ENCODE measurements at regions not wholly inside any gene's neighbourhood (a gene's known extent, or its start where the extent isn't known, plus 50 kb on each side); places are given as distances from the start of the nearest gene placed in this dataset.

DNA sequence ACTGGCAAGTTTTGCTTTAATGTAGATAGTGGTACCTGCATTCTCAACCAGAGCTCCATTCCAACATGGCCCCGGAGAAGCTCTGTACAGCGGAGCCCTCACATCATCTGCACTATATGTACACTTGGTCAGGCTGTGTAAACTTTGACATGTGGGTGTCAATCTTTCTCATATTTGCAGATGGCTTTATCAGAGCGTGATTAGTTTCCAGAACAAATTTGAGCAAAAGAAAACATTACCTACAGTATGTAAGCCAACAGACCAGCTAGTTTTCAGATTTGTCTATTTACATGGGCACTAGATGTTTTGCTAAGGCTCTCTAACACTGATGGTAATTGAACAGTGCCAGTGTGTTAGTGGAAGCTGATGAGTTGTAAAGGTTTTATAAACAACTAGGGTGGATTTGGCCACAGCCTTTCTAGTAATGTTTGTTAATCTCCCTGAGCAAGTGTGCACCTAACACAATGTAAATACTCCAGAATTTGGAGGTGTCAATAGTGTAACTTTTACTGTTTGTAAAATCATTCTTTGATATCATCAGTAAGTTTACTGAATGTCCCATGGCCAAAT lies 131.8 kb downstream of the FOXA2 start (continued):
- TF ChIP-seq, protein P1, sequence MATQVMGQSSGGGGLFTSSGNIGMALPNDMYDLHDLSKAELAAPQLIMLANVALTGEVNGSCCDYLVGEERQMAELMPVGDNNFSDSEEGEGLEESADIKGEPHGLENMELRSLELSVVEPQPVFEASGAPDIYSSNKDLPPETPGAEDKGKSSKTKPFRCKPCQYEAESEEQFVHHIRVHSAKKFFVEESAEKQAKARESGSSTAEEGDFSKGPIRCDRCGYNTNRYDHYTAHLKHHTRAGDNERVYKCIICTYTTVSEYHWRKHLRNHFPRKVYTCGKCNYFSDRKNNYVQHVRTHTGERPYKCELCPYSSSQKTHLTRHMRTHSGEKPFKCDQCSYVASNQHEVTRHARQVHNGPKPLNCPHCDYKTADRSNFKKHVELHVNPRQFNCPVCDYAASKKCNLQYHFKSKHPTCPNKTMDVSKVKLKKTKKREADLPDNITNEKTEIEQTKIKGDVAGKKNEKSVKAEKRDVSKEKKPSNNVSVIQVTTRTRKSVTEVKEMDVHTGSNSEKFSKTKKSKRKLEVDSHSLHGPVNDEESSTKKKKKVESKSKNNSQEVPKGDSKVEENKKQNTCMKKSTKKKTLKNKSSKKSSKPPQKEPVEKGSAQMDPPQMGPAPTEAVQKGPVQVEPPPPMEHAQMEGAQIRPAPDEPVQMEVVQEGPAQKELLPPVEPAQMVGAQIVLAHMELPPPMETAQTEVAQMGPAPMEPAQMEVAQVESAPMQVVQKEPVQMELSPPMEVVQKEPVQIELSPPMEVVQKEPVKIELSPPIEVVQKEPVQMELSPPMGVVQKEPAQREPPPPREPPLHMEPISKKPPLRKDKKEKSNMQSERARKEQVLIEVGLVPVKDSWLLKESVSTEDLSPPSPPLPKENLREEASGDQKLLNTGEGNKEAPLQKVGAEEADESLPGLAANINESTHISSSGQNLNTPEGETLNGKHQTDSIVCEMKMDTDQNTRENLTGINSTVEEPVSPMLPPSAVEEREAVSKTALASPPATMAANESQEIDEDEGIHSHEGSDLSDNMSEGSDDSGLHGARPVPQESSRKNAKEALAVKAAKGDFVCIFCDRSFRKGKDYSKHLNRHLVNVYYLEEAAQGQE (IDR thresholded peaks at IDR 0.05; ENCODE audit: borderline replicate concordance in 1 of 2, low read depth in 1 of 2, low read length in 2 of 2) = peak in 1 of 2 experiments; percentile 21; a peak in 1 of 4 replicates
- TF ChIP-seq ZNF672 (CRISPR knock-in tag; IDR thresholded peaks at IDR 0.05) = no peak
- TF ChIP-seq, protein P2, sequence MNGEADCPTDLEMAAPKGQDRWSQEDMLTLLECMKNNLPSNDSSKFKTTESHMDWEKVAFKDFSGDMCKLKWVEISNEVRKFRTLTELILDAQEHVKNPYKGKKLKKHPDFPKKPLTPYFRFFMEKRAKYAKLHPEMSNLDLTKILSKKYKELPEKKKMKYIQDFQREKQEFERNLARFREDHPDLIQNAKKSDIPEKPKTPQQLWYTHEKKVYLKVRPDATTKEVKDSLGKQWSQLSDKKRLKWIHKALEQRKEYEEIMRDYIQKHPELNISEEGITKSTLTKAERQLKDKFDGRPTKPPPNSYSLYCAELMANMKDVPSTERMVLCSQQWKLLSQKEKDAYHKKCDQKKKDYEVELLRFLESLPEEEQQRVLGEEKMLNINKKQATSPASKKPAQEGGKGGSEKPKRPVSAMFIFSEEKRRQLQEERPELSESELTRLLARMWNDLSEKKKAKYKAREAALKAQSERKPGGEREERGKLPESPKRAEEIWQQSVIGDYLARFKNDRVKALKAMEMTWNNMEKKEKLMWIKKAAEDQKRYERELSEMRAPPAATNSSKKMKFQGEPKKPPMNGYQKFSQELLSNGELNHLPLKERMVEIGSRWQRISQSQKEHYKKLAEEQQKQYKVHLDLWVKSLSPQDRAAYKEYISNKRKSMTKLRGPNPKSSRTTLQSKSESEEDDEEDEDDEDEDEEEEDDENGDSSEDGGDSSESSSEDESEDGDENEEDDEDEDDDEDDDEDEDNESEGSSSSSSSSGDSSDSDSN (CRISPR knock-in tag; IDR thresholded peaks at IDR 0.05) = no peak
- TF ChIP-seq, protein P3, sequence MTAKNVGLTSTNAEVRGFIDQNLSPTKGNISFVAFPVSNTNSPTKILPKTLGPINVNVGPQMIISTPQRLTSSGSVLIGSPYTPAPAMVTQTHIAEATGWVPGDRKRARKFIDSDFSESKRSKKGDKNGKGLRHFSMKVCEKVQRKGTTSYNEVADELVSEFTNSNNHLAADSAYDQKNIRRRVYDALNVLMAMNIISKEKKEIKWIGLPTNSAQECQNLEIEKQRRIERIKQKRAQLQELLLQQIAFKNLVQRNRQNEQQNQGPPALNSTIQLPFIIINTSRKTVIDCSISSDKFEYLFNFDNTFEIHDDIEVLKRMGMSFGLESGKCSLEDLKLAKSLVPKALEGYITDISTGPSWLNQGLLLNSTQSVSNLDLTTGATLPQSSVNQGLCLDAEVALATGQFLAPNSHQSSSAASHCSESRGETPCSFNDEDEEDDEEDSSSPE (CRISPR knock-in tag; IDR thresholded peaks at IDR 0.05) = no peak
- no peak for TF ChIP-seq ZNF709 (CRISPR knock-in tag; IDR thresholded peaks at IDR 0.05)
- peak; percentile 12; the same call in 1 of the 2 replicates for TF ChIP-seq HNF4A (CRISPR knock-in tag; IDR thresholded peaks at IDR 0.05)
- 0 out of 2 replicates have a peak, but pooled peaks have one; percentile 47 for TF ChIP-seq SIX1 (CRISPR knock-in tag; IDR thresholded peaks at IDR 0.05; ENCODE audit: borderline replicate concordance)
- TF ChIP-seq, protein P4, sequence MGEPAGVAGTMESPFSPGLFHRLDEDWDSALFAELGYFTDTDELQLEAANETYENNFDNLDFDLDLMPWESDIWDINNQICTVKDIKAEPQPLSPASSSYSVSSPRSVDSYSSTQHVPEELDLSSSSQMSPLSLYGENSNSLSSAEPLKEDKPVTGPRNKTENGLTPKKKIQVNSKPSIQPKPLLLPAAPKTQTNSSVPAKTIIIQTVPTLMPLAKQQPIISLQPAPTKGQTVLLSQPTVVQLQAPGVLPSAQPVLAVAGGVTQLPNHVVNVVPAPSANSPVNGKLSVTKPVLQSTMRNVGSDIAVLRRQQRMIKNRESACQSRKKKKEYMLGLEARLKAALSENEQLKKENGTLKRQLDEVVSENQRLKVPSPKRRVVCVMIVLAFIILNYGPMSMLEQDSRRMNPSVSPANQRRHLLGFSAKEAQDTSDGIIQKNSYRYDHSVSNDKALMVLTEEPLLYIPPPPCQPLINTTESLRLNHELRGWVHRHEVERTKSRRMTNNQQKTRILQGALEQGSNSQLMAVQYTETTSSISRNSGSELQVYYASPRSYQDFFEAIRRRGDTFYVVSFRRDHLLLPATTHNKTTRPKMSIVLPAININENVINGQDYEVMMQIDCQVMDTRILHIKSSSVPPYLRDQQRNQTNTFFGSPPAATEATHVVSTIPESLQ (CRISPR knock-in tag; conservative IDR thresholded peaks at IDR 0.05) = no peak
- TF ChIP-seq ARID2 (CRISPR knock-in tag; IDR thresholded peaks at IDR 0.05; ENCODE audit: borderline replicate concordance) = no peak
- TF ChIP-seq KLF13 (CRISPR knock-in tag; IDR thresholded peaks at IDR 0.05) = no peak
- no peak for TF ChIP-seq ZKSCAN5 (CRISPR knock-in tag; IDR thresholded peaks at IDR 0.05)
- no peak for TF ChIP-seq ZNF264 (CRISPR knock-in tag; IDR thresholded peaks at IDR 0.05)
- TF ChIP-seq RELA (CRISPR knock-in tag; IDR thresholded peaks at IDR 0.05) = no peak
- peak; percentile 91 for TF ChIP-seq TBX3 (IDR thresholded peaks at IDR 0.05; ENCODE audit: borderline replicate concordance)
- TF ChIP-seq HNRNPUL1 (IDR thresholded peaks at IDR 0.05; ENCODE audit: low read depth, low read length) = no peak
- TF ChIP-seq RBM39 (IDR thresholded peaks at IDR 0.05; ENCODE audit: low read depth, low read length, poor library complexity, severe bottlenecking) = no peak
- TF ChIP-seq ZFX (CRISPR knock-in tag; IDR thresholded peaks at IDR 0.05; ENCODE audit: low read depth) = no peak
- TF ChIP-seq, protein P5, sequence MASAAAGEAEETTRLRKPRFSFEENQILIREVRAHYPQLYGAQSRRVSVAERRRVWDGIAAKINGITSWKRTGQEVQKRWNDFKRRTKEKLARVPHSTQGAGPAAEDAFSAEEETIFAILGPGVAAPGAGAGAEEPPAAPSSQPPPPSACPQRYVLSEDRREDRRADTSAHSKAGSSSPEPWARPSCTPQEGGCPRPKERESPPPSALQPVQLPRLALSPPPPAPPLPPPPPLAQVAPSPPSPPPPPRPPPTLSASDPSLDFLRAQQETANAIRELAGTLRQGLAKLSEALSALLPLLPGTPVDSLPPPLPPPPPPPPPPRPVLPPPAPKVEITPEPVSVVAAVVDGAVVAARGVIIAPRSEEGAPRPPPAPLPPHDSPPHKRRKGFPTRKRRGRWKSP (CRISPR knock-in tag; IDR thresholded peaks at IDR 0.05) = peak; percentile 27; the same call in 1 of the 2 replicates
- TF ChIP-seq KLF12 (CRISPR knock-in tag; IDR thresholded peaks at IDR 0.05; ENCODE audit: borderline replicate concordance) = no peak

Measured in HepG2 (cell line).